Skeletal muscle tissue (tissue), 3 donors: ENCODE measurements at regions not wholly inside any gene's neighbourhood (a gene's known extent, or its start where the extent isn't known, plus 50 kb on each side); places are given as distances from the start of the nearest gene placed in this dataset.
"Not testable (repeated sequence)": the region's sequence is repeated elsewhere in the genome, so short reads cannot be mapped to it uniquely, and the experiment has no call there.

Experiments used
- H3K27ac ChIP-seq: one replicate; pipeline ENCODE4 v1.7.0; 2013; ENCODE audit warnings: mild to moderate bottlenecking, low read depth, low read length, inconsistent platforms
- H3K27me3 ChIP-seq, 3 donors: one replicate each; pipeline ENCODE4 v1.7.0; 2013; ENCODE audit warnings: low read length in 3 of 3; ENCODE audit not compliant: control insufficient read depth in 3 of 3, insufficient read depth in 3 of 3
- H3K36me3 ChIP-seq, 3 donors: one replicate each; pipeline ENCODE4 v1.7.0; 2013; ENCODE audit warnings: low read length in 3 of 3; ENCODE audit not compliant: control insufficient read depth in 3 of 3, insufficient read depth in 3 of 3
- H3K4me1 ChIP-seq, 3 donors: one replicate each; pipeline ENCODE4 v1.7.0; 2013; ENCODE audit warnings: low read length in 3 of 3, mild to moderate bottlenecking in 3 of 3; ENCODE audit not compliant: control insufficient read depth in 3 of 3, insufficient read depth in 3 of 3
- H3K4me3 ChIP-seq, 3 donors: one replicate each; pipeline ENCODE4 v1.7.0; 2013; ENCODE audit warnings: low read length in 3 of 3
- H3K9ac ChIP-seq, 3 donors: one replicate each; pipeline ENCODE4 v1.7.0; 2013; ENCODE audit warnings: low read length in 3 of 3, mild to moderate bottlenecking in 3 of 3, moderate library complexity in 2 of 3, low read depth in 1 of 3
- H3K9me3 ChIP-seq, 3 donors: one replicate each; pipeline ENCODE4 v1.7.0; 2013; ENCODE audit warnings: low read length in 3 of 3; ENCODE audit not compliant: control insufficient read depth in 3 of 3
- donor health status: Osteomylitis.

DNA sequence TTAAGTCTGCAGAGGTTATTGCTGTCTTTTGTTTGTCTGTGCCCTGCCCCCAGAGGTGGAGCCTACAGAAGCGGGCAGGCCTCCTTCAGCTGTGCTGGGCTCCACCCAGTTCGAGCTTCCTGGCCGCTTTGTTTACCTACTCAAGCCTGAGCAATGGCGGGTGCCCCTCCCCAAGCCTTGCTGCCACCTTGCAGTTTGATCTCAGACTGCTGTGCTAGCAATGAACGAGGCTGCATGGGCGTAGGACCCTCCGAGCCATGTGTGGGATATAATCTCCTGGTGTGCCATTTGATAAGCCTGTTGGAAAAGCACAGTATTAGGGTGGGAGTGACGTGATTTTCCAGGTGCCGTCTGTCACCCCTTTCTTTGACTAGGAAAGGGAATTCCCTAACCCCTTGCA, 720.6 kb downstream of the PCDH17 start:
- H3K9ac ChIP-seq, H3K4me3 ChIP-seq, H3K9me3 ChIP-seq, H3K27ac ChIP-seq, H3K4me1 ChIP-seq, H3K36me3 ChIP-seq, H3K27me3 ChIP-seq: not testable (repeated sequence)

GRCh38 chr13:58369936-58370335, 738.4 kb downstream of the PCDH17 start:
- Histone ChIP-seq H3K4me3 (no peak overlapping the region), H3K9me3 (no peaks in the 10 kb centered on the region), H3K4me1 (no peaks in the 10 kb centered on the region), H3K36me3 (no peaks in the 10 kb centered on the region), H3K27ac (no peak overlapping the region), H3K9ac (no peak overlapping the region), H3K27me3 (no peaks in the 10 kb centered on the region)

GRCh38 chr13:58376349-58376748, 744.8 kb downstream of the PCDH17 start:
- H3K27me3 ChIP-seq, result no peaks in the 10 kb centered on the region
- H3K27ac ChIP-seq, result no peak overlapping the region
- H3K9me3 ChIP-seq, result no peaks in the 10 kb centered on the region

GRCh38 chr13:58376775-58377174, 745.2 kb downstream of the PCDH17 start:
- Histone ChIP-seq H3K27ac (no peak overlapping the region), H3K9ac (no peak overlapping the region), H3K4me3 (no peak overlapping the region), H3K4me1 (no peaks in the 10 kb centered on the region), H3K27me3 (no peaks in the 10 kb centered on the region), H3K36me3 (no peaks in the 10 kb centered on the region), H3K9me3 (no peaks in the 10 kb centered on the region)

More at GRCh38 chr13:58376349-58376748, 744.8 kb downstream of the PCDH17 start:
- Histone ChIP-seq H3K4me1 (no peaks in the 10 kb centered on the region), H3K4me3 (no peak overlapping the region), H3K36me3 (no peaks in the 10 kb centered on the region), H3K9ac (no peak overlapping the region)

GRCh38 chr13:58379221-58379620, 747.7 kb downstream of the PCDH17 start:
- Histone ChIP-seq H3K9me3 (no peaks in the 10 kb centered on the region), H3K36me3 (no peaks in the 10 kb centered on the region), H3K4me1 (no peaks in the 10 kb centered on the region), H3K27me3 (no peaks in the 10 kb centered on the region), H3K4me3 (no peak overlapping the region), H3K27ac (no peak overlapping the region), H3K9ac (no peak overlapping the region)

DNA sequence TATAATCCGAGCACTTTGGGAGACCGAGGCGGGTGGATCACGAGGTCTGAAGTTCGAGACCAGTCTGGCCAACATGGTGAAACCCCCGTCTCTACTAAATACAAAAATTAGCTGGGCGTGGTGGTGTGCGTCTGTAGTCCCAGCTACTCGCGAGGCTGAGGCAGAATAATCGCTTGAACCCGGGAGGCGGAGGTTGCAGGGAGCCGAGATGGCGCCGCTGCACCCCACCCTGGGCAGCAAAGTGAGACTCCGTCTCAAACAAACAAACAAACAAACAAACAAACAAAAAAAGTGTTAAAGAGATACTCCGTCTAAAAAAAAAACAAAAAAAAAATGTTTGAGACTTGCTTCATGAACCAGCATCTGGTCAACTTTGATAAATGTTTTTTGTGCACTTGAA, 753.8 kb downstream of the PCDH17 start:
- not testable (repeated sequence) for H3K36me3 ChIP-seq, H3K4me1 ChIP-seq, H3K27me3 ChIP-seq, H3K9ac ChIP-seq, H3K27ac ChIP-seq, H3K9me3 ChIP-seq, H3K4me3 ChIP-seq

GRCh38 chr13:58397596-58398387, 766.2 kb downstream of the PCDH17 start:
- Histone ChIP-seq H3K4me3 (no peak overlapping the region), H3K27me3 (no peaks in the 10 kb centered on the region), H3K9ac (no peak overlapping the region), H3K4me1 (no peaks in the 10 kb centered on the region), H3K36me3 (no peaks in the 10 kb centered on the region), H3K9me3 (peaks cover 0 to 5% (median 0%) of the 10 kb centered on the region in 3 donors), H3K27ac (no peak overlapping the region)

GRCh38 chr13:58399263-58399662, 767.7 kb downstream of the PCDH17 start:
- no peak overlapping the region for H3K9ac ChIP-seq
- H3K36me3 ChIP-seq, result no peaks in the 10 kb centered on the region
- H3K27ac ChIP-seq, result no peak overlapping the region
- H3K9me3 ChIP-seq, result peaks cover 0 to 5% (median 0%) of the 10 kb centered on the region in 3 donors
- H3K27me3 ChIP-seq, result no peaks in the 10 kb centered on the region
- no peak overlapping the region for H3K4me3 ChIP-seq
- no peaks in the 10 kb centered on the region for H3K4me1 ChIP-seq

- no peak overlapping the region for H3K9ac ChIP-seq
Measured at GRCh38 chr13:58406545-58406944, 775.0 kb downstream of the PCDH17 start.

GRCh38 chr13:58429917-58430316, 798.4 kb downstream of the PCDH17 start:
- Histone ChIP-seq H3K4me1 (no peaks in the 10 kb centered on the region), H3K36me3 (no peaks in the 10 kb centered on the region), H3K27ac (no peak overlapping the region), H3K9ac (no peak overlapping the region), H3K9me3 (peaks cover 0 to 2% (median 2%) of the 10 kb centered on the region in 3 donors), H3K4me3 (no peak overlapping the region), H3K27me3 (no peaks in the 10 kb centered on the region)

More at GRCh38 chr13:58406545-58406944, 775.0 kb downstream of the PCDH17 start:
- Histone ChIP-seq H3K4me3 (no peak overlapping the region), H3K27ac (no peak overlapping the region), H3K27me3 (no peaks in the 10 kb centered on the region), H3K9me3 (no peaks in the 10 kb centered on the region), H3K36me3 (no peaks in the 10 kb centered on the region), H3K4me1 (no peaks in the 10 kb centered on the region)
